HCT116 (cell line): ENCODE measurements at regions not wholly inside any gene's neighbourhood (a gene's known extent, or its start where the extent isn't known, plus 50 kb on each side); places are given as distances from the start of the nearest gene placed in this dataset.
"Not testable (repeated sequence)": the region's sequence is repeated elsewhere in the genome, so short reads cannot be mapped to it uniquely, and the experiment has no call there.

ENCODE experiments used
- CEBPB ChIP-seq: IDR thresholded peaks from 2 replicates; pipeline ENCODE4 v1.6.1; 2012; ENCODE audit warnings: low read depth
- CTCF ChIP-seq, 3 experiments: fragments of 200-600 bp in 1 of 3; sonication (generic) in 1 of 3; IDR thresholded peaks in 2 of 3; conservative IDR thresholded peaks in 1 of 3; 2 replicates each; pipeline ENCODE4 v1.5.1; 2012 to 2017; ENCODE audit warnings: low read depth in 2 of 3, low read length in 2 of 3, antibody characterized with exemption in 1 of 3, borderline replicate concordance in 1 of 3, control low read depth in 1 of 3, mild to moderate bottlenecking in 1 of 3, mixed read lengths in 1 of 3, mixed run types in 1 of 3, moderate library complexity in 1 of 3; ENCODE audit not compliant: insufficient read depth in 1 of 3

- not testable (repeated sequence) for TF ChIP-seq CTCF (IDR thresholded peaks at IDR 0.05 in 2 of 3, conservative IDR thresholded peaks at IDR 0.05 in 1 of 3; ENCODE audit: borderline replicate concordance in 1 of 3, insufficient read depth in 1 of 3, low read depth in 2 of 3, low read length in 2 of 3); CEBPB
Measured at GRCh38 chr6:134403312-134403711, 85.4 kb upstream of the SGK1 start.
